Lower leg skin (tissue), 4 donors: ENCODE measurements at regions not wholly inside any gene's neighbourhood (a gene's known extent, or its start where the extent isn't known, plus 50 kb on each side); places are given as distances from the start of the nearest gene placed in this dataset.

ENCODE experiments used
- DNase-seq, 2 donors: peaks; one replicate each; pipeline ENCODE4 v3.0.0-alpha.2; 2019; ENCODE audit warnings: low spot score in 2 of 2
- H3K4me3 ChIP-seq: fragments of 200-600 bp; sonication (generic); 2 replicates; pipeline ENCODE4 v1.5.1; 2017; ENCODE audit warnings: mild to moderate bottlenecking, low read depth; ENCODE audit not compliant: poor library complexity, severe bottlenecking
- POLR2A ChIP-seq, 2 donors: fragments of 450-650 bp; IDR thresholded peaks; one replicate each; pipeline ENCODE4 v1.6.1; 2016 to 2017; ENCODE audit warnings: antibody characterized with exemption in 2 of 2, mild to moderate bottlenecking in 1 of 2, moderate library complexity in 1 of 2
- WGBS, 2 donors: methylation state at CpG; one replicate each; pipeline ENCODE4 v1.1.5; 2018; 5-methylcytosine and 5-hydroxymethylcytosine counted together
- intact Hi-C: fragments of 100-400 bp; cut with DNase I; formaldehyde crosslinking; loops from one replicate; pipeline ENCODE4 v1.15.0; 2023; ENCODE audit warnings: low total_unique reads
- TF ChIP-seq, protein P1 (sequence below), 3 donors: fragments of 450-650 bp; IDR thresholded peaks; one replicate each; pipeline ENCODE4 v1.5.1; 2016; ENCODE audit warnings: antibody characterized with exemption in 3 of 3, mild to moderate bottlenecking in 3 of 3, moderate library complexity in 2 of 3

DNA sequence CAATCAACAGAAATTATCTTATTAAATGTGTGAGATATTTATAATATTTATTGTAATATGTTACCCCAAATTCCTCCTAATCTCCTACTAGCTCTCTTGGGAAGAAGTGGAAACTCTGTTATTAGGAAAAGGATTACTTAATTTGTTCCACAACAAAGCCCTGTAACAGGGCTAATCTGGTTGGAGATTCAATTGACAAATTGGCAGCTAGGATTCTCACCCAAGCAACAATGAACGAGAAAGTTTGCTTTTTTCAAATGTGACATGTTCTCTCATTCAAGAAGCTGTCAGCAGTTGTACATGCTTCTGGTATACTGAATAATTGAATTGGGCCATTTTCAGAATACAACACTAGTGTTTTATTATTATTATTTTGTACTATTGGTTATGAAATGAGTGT, 367.9 kb upstream of the ADGRL4 start:
- TF ChIP-seq, protein P1, sequence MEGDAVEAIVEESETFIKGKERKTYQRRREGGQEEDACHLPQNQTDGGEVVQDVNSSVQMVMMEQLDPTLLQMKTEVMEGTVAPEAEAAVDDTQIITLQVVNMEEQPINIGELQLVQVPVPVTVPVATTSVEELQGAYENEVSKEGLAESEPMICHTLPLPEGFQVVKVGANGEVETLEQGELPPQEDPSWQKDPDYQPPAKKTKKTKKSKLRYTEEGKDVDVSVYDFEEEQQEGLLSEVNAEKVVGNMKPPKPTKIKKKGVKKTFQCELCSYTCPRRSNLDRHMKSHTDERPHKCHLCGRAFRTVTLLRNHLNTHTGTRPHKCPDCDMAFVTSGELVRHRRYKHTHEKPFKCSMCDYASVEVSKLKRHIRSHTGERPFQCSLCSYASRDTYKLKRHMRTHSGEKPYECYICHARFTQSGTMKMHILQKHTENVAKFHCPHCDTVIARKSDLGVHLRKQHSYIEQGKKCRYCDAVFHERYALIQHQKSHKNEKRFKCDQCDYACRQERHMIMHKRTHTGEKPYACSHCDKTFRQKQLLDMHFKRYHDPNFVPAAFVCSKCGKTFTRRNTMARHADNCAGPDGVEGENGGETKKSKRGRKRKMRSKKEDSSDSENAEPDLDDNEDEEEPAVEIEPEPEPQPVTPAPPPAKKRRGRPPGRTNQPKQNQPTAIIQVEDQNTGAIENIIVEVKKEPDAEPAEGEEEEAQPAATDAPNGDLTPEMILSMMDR (IDR thresholded peaks at IDR 0.05), result no peak
- no peak for TF ChIP-seq POLR2A (IDR thresholded peaks at IDR 0.05)
- no peak overlapping the region for H3K4me3 ChIP-seq
- DNase-seq, result no peak
- 56 to 57% methylated on average over 1 of the region's 1 CpG for WGBS, 2 donors
- intact Hi-C loops, result no loop called here

GRCh38 chr1:79373481-79374125, 367.1 kb upstream of the ADGRL4 start:
- WGBS, 2 donors, result 34 to 35% methylated on average over 2 of the region's 2 CpGs
- no peak for DNase-seq

DNA sequence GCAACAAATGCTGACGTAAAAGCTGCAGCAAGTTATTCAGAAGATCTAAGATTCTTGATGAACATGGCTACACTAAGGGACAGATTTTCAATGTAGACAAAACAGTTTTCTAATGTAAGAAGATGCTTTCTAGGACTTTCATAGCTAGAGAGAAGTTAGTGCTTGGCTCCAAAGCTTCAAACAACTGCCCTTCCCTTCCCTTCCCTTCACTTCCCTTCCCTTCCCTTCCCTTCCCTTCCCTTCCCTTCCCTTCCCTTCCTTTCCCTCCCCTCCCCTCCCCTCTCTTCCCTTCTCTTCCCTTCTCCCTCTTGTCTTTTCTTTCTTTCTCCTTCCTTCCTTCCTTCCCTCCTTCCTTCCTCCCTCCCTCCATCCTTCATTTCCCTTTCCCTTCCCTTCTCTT, 365.3 kb upstream of the ADGRL4 start:
- TF ChIP-seq POLR2A (IDR thresholded peaks at IDR 0.05), result no peak
- TF ChIP-seq, protein P1 (IDR thresholded peaks at IDR 0.05), result no peak
- WGBS, 2 donors, result 71 to 76% methylated on average over 1 of the region's 1 CpG
- no peak for DNase-seq
- intact Hi-C loops, result no loop called here
- H3K4me3 ChIP-seq, result no peak overlapping the region

More at GRCh38 chr1:79373481-79374125, 367.1 kb upstream of the ADGRL4 start:
- intact Hi-C loops, result no loop called here
- H3K4me3 ChIP-seq, result no peak overlapping the region
- no peak for TF ChIP-seq POLR2A (IDR thresholded peaks at IDR 0.05)

DNA sequence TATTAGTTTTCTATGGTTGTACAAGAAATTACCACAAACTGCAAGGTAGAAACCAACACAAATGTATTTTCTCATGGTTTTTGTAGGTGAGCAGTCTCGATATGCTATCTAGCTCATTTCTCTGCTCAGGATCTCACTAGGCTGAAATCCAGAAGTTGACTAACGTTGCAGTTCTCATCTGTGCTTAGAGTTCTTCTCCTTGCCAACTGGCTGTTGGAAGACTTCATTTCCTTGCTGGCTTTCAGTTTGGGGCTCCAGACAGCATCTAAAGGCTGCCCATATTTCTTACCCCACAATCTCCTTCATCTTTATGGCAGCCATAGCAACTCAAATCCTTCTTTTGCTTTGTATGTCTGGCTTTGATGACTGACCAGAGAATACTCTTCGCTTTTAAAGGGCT, 362.6 kb upstream of the ADGRL4 start:
- 73 to 74% methylated on average over 3 of the region's 3 CpGs for WGBS, 2 donors
- TF ChIP-seq, protein P1 (IDR thresholded peaks at IDR 0.05), result no peak
- no peak for TF ChIP-seq POLR2A (IDR thresholded peaks at IDR 0.05)
- no peak overlapping the region for H3K4me3 ChIP-seq
- no peak for DNase-seq
- intact Hi-C loops, result no loop called here

GRCh38 chr1:79364896-79365295, 358.4 kb upstream of the ADGRL4 start:
- WGBS, 2 donors, result 69 to 84% methylated on average over 1 of the region's 1 CpG
- TF ChIP-seq, protein P1 (IDR thresholded peaks at IDR 0.05), result no peak
- TF ChIP-seq POLR2A (IDR thresholded peaks at IDR 0.05), result no peak
- no peak for DNase-seq
- H3K4me3 ChIP-seq, result no peak overlapping the region
- intact Hi-C loops, result no loop called here

DNA sequence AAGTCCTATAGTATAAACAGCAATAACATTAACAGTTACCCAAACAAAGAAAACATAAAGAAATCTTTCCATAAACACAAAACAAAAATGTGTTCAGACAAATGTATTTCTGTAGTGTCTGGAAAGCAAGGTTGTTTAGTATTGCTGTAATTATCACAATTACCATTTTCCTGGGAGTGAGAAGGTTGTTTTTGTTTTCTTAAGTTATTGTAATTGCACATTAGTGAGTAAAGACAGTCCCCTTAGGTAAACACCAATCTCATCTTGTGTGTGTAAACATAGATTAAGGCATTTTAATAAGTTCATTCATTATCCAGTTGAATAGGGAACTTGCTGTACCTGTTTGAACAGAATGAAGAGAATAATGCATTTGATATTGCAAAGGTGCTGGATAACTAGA, 356.9 kb upstream of the ADGRL4 start:
- DNase-seq, result no peak
- TF ChIP-seq, protein P1 (IDR thresholded peaks at IDR 0.05), result no peak
- no peak for TF ChIP-seq POLR2A (IDR thresholded peaks at IDR 0.05)
- intact Hi-C loops, result no loop called here
- H3K4me3 ChIP-seq, result no peak overlapping the region
